ENCODE measurements at regions not wholly inside any gene's neighbourhood (a gene's known extent, or its start where the extent isn't known, plus 50 kb on each side); places are given as distances from the start of the nearest gene placed in this dataset.

GRCh38 chr1:176285996-176286395, 78.9 kb upstream of the COP1 start:
- no peak for TF ChIP-seq EP300 (IDR thresholded peaks at IDR 0.05)
- no peak for TF ChIP-seq CTCF (IDR thresholded peaks at IDR 0.05)
- TF ChIP-seq POLR2AphosphoS5 (IDR thresholded peaks at IDR 0.05): no peak
- no peak for TF ChIP-seq POLR2A (IDR thresholded peaks at IDR 0.05; ENCODE audit: low read depth)
- Histone ChIP-seq H3K27me3 (no peaks in the 10 kb centered on the region), H3K4me3 (no peak overlapping the region), H3K36me3 (no peaks in the 10 kb centered on the region), H3K4me1 (no peaks in the 10 kb centered on the region), H3K9me3 (peaks cover 0 to 24% (median 6%) of the 10 kb centered on the region in 4 donors), H3K27ac (replicated peaks in 1 of 4) (no peak overlapping the region)
- intact Hi-C loops (cut with DNase I): no loop called here
- no peak for DNase-seq (ENCODE audit: extremely low spot score)
- 77% methylated on average over 3 of the region's 3 CpGs for WGBS

- Histone ChIP-seq H3K27ac (replicated peaks in 1 of 4) (no peak overlapping the region), H3K4me3 (no peak overlapping the region), H3K9me3 (no peaks in the 10 kb centered on the region), H3K4me1 (no peaks in the 10 kb centered on the region), H3K36me3 (no peaks in the 10 kb centered on the region), H3K27me3 (no peaks in the 10 kb centered on the region)
- DNase-seq (ENCODE audit: extremely low spot score): no peak
- WGBS: 96% methylated on average over 1 of the region's 1 CpG
- TF ChIP-seq POLR2A (IDR thresholded peaks at IDR 0.05; ENCODE audit: low read depth) (no peak), POLR2AphosphoS5 (IDR thresholded peaks at IDR 0.05) (no peak), EP300 (IDR thresholded peaks at IDR 0.05) (no peak), CTCF (IDR thresholded peaks at IDR 0.05) (no peak)
- intact Hi-C loops (cut with DNase I): no loop called here
Measured at GRCh38 chr1:176271572-176271971, 64.5 kb upstream of the COP1 start.
